CD4-positive, alpha-beta memory T cell (primary cell): ENCODE measurements at regions not wholly inside any gene's neighbourhood (a gene's known extent, or its start where the extent isn't known, plus 50 kb on each side); places are given as distances from the start of the nearest gene placed in this dataset.

Source experiments
- CTCF ChIA-PET: fragments of 350-600 bp; sonication (Branson Sonifier 250); formaldehyde crosslinking; loops from one replicate; lab custom pipeline; 2021; ENCODE audit warnings: inconsistent platforms; ENCODE audit not compliant: partially characterized antibody; lab: Charles Lee
- POLR2A ChIA-PET: fragments of 350-600 bp; sonication (Branson Sonifier 250); formaldehyde crosslinking; loops from one replicate; lab custom pipeline; 2021; ENCODE audit not compliant: partially characterized antibody; lab: Charles Lee
- DNase-seq, 5 donors: peaks; one replicate each; pipeline versions ENCODE4 v3.0.0 to v3.0.0-alpha.2; 2020 to 2022; ENCODE audit warnings: mixed read lengths in 1 of 5
- H3K27ac ChIP-seq: one replicate; pipeline ENCODE4 v1.7.0; 2013; ENCODE audit warnings: low read depth, low read length
- H3K27me3 ChIP-seq: 2 replicates; pipeline ENCODE4 v1.7.0; 2013; ENCODE audit warnings: mild to moderate bottlenecking, low read length, moderate library complexity; ENCODE audit not compliant: insufficient read depth
- H3K36me3 ChIP-seq: 2 replicates; pipeline ENCODE4 v1.7.0; 2013; ENCODE audit warnings: mild to moderate bottlenecking, low read length, moderate library complexity; ENCODE audit not compliant: insufficient read depth
- H3K4me1 ChIP-seq: 2 replicates; pipeline ENCODE4 v1.7.0; 2013; ENCODE audit warnings: mild to moderate bottlenecking, low read length, moderate library complexity; ENCODE audit not compliant: insufficient read depth
- H3K4me3 ChIP-seq, 2 donors: one replicate each; pipeline ENCODE4 v1.7.0; 2013; ENCODE audit warnings: low read length in 2 of 2, mild to moderate bottlenecking in 1 of 2
- H3K9me3 ChIP-seq, 2 donors: one replicate each; pipeline ENCODE4 v1.7.0; 2013; ENCODE audit warnings: low read length in 2 of 2, control low read depth in 1 of 2; ENCODE audit not compliant: control insufficient read depth in 1 of 2
- H3K27ac Mint-ChIP-seq, 7 donors: one replicate each; pipeline ENCODE4 v1.8.0; 2020 to 2021; ENCODE audit warnings: mixed read lengths in 7 of 7, mild to moderate bottlenecking in 6 of 7, inconsistent platforms in 3 of 7, moderate library complexity in 3 of 7
- H3K27me3 Mint-ChIP-seq, 2 donors: one replicate each; pipeline ENCODE4 v1.8.0; 2020 to 2021; ENCODE audit warnings: mixed read lengths in 2 of 2
- H3K36me3 Mint-ChIP-seq, 2 donors: one replicate each; pipeline ENCODE4 v1.8.0; 2020 to 2021; ENCODE audit warnings: mixed read lengths in 2 of 2, inconsistent platforms in 1 of 2, mild to moderate bottlenecking in 1 of 2
- H3K4me1 Mint-ChIP-seq, 4 donors: one replicate each; pipeline ENCODE4 v1.8.0; 2020 to 2021; ENCODE audit warnings: mixed read lengths in 4 of 4, mild to moderate bottlenecking in 1 of 4
- H3K4me3 Mint-ChIP-seq, 8 donors: one replicate each; pipeline ENCODE4 v1.8.0; 2020 to 2021; ENCODE audit warnings: mixed read lengths in 8 of 8, mild to moderate bottlenecking in 7 of 8, moderate library complexity in 6 of 8, inconsistent platforms in 3 of 8
- H3K9me3 Mint-ChIP-seq, 8 donors: one replicate each; pipeline ENCODE4 v1.8.0; 2020 to 2021; ENCODE audit warnings: mixed read lengths in 8 of 8, mild to moderate bottlenecking in 5 of 8, inconsistent platforms in 3 of 8, moderate library complexity in 1 of 8
- intact Hi-C: fragments of 100-400 bp; cut with micrococcal nuclease; formaldehyde crosslinking; loops from one replicate; pipeline ENCODE4 v1.15.1; 2023

DNA sequence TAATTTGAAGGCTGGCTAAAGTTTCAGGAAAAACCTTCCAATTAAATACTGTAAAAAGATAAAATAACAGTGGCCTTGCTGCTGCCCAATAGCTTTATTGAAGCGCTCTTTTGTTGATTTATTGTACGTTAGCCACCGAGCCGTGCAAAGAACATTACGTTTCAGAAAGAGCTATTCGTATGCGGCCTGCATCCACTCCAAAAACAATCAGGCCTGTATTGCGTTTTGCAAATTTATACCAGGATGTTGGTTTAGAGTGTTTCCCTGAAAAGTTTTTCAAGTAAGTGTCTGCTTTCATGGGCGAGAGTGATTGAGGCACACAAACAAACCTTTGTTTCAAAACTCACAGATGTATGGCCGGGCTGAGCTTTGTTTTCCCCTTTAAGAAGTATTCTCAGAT is 257.2 kb upstream of the SALL3 start:
- Histone ChIP-seq H3K36me3 (no peaks in the 10 kb centered on the region), H3K4me3 (no peak overlapping the region), H3K4me1 (no peaks in the 10 kb centered on the region), H3K27me3 (no peaks in the 10 kb centered on the region), H3K9me3 (no peaks in the 10 kb centered on the region), H3K27ac (no peak overlapping the region)
- Mint-ChIP-seq H3K4me1 (no peaks in the 10 kb centered on the region), H3K27ac (no peak overlapping the region), H3K27me3 (peaks cover 3 to 6% of the 10 kb centered on the region in 2 donors), H3K36me3 (no peaks in the 10 kb centered on the region), H3K9me3 (peaks cover 0 to 2% (median 0%) of the 10 kb centered on the region in 8 donors), H3K4me3 (no peak overlapping the region)
- ChIA-PET POLR2A (no interaction called here), CTCF (no interaction called here)
- no peak for DNase-seq
- intact Hi-C loops = no loop called here

DNA sequence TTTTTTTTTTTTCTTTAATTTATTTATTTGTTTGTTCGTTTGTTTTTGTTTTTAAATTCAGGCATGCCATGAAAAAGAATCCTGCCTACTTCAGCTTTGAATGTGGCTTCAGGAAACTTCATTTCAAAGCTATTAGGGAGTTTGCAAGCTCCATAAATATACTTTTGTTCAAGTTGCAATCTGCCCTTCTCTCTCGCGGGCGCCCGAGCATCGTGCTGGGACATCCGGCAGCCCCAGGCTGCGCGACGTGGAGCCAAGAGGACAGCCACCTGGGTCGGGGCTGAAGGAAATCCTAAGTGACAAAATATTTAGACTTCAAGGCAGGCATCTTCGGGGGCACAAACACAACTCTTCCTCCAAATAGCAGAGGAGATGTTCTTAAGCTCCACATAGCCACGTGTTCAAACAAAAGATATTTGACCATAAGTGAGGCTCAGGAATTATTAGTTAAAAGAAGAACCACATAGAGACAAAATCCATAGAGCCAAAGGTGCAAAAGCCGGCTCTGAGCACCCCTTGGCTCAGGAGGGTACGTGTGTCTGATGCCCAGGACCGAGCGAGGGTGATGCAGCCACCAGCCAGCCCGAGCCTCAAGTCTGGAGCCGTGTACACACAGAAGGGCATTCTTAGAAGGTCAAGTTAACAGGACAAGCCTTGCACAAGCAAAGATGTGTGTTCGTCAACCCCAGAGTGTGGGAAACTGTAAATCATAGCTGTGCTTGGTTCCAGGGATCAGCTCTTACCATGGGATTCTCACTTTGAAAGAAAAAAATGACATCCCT is 256.5 kb upstream of the SALL3 start:
- intact Hi-C loops = no loop called here
- ChIA-PET CTCF (interaction anchor here (1.0 kb wide), 1 partner anchor 9 kb away, joined by 3 read pairs; no protein-coding TSS in a partner anchor), POLR2A (no interaction called here)

DNA sequence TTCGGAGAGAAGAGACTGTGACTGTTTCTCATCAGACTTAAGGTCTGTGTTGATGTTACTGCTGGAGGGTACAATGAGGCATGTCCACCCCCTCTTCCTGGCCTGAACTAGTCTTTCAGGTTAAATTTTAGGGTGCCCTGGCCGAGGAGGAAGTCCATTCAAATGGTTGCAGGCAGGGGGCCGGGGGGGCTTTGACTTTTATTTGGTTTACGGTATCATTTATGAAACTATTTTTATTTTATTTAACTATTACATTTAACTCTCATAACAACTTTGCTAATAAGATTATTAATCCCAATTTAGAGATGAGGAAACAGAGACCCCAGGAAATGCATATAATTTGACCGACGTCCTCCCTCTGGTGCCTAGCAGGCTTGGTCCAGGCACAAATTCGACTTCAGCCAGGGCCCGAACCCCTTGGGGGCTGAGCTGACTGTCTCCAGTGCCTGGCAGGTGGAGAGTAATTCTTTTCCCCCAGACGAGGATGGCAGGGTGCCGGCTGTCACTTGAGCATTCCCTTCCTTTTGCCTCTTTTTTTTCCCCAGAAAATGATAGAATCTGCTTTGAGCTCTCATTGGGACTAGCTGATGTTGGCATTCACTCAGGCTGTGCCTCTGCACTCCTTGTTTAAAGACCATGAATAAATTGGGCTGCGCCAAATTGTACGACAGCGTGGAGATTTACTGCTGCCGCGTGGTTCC is 255.3 kb upstream of the SALL3 start:
- no peak overlapping the region for H3K27ac Mint-ChIP-seq
- Histone ChIP-seq H3K4me1 (no peaks in the 10 kb centered on the region), H3K36me3 (no peaks in the 10 kb centered on the region), H3K9me3 (no peaks in the 10 kb centered on the region), H3K27ac (no peak overlapping the region), H3K27me3 (no peaks in the 10 kb centered on the region), H3K4me3 (no peak overlapping the region)
- no peaks in the 10 kb centered on the region for H3K4me1 Mint-ChIP-seq
- no peaks in the 10 kb centered on the region for H3K9me3 Mint-ChIP-seq
- intact Hi-C loops = no loop called here
- DNase-seq = no peak
- no peak overlapping the region for H3K4me3 Mint-ChIP-seq
- ChIA-PET POLR2A (no interaction called here), CTCF (no interaction called here)
- H3K27me3 Mint-ChIP-seq = peaks cover 3 to 6% of the 10 kb centered on the region in 2 donors
- H3K36me3 Mint-ChIP-seq = no peaks in the 10 kb centered on the region

More for the DNA sequence above, 256.5 kb upstream of the SALL3 start:
- Histone ChIP-seq H3K4me1 (no peaks in the 10 kb centered on the region), H3K27me3 (no peaks in the 10 kb centered on the region), H3K36me3 (no peaks in the 10 kb centered on the region), H3K4me3 (no peak overlapping the region), H3K9me3 (no peaks in the 10 kb centered on the region), H3K27ac (no peak overlapping the region)
- Mint-ChIP-seq H3K27me3 (peaks cover 3 to 6% of the 10 kb centered on the region in 2 donors), H3K4me1 (no peaks in the 10 kb centered on the region), H3K36me3 (no peaks in the 10 kb centered on the region), H3K9me3 (peaks cover 0 to 2% (median 0%) of the 10 kb centered on the region in 8 donors), H3K27ac (no peak overlapping the region), H3K4me3 (no peak overlapping the region)
- DNase-seq = no peak

DNA sequence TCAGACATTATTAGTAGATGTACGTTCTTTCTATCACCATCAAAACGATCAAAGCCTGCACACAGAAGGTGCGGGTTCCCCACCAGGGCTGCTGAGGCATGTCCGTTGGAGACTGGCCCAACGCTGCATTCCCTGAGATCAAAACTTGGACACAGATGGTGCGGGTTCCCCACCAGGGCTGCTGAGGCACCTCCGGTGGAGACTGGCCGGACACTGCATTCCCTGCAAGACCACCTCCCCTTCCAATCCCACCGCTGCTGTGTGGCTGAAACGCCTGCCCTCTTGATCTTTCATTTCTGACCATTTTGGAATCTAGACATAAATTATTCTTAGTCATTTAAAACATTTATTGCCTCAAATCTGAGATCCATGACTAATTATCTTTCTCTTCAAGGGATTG is 254.2 kb upstream of the SALL3 start:
- Mint-ChIP-seq H3K36me3 (no peaks in the 10 kb centered on the region), H3K4me1 (no peaks in the 10 kb centered on the region), H3K27ac (no peak overlapping the region), H3K27me3 (peaks cover 0 to 6% of the 10 kb centered on the region in 2 donors), H3K4me3 (no peak overlapping the region), H3K9me3 (no peaks in the 10 kb centered on the region)
- Histone ChIP-seq H3K4me1 (no peaks in the 10 kb centered on the region), H3K9me3 (no peaks in the 10 kb centered on the region), H3K27ac (no peak overlapping the region), H3K27me3 (no peaks in the 10 kb centered on the region), H3K4me3 (no peak overlapping the region), H3K36me3 (no peaks in the 10 kb centered on the region)
- CTCF ChIA-PET = no interaction called here
- intact Hi-C loops = no loop called here
- no peak for DNase-seq
- POLR2A ChIA-PET = no interaction called here

DNA sequence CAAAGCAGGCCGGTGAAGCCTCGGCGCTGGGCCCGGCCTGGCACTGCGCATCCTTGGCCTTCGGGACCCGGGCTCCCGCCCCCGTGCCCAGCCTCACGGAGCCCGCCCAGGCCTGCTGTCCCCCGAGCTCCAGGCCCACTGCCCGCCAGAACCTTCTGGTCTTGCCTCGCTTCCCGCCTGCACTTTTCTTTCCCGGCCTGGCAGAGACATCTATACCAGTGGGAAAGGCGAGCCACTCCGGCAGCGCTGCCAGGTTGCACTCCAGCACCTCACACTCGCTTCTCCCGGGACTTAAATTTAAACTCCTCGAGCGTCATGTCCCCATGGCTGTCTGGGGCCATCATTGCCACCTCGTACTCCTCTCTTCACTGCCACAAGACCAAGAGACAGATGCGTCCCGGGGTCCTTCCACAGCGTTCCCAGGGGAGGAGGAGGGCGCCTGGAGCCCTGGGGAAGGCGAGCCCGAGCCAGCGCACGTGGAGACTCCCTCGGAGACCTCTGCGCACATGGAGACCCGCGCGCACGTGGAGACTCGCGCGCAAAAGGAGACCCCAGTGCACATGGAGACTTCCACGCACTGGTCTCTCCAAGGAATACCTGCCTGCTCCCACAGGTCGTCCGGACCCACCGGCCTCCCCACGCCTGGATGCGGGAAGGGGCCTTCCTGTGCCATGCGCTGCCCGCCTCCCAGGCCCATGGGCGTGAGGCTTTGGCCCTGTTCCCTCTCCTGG is 253.1 kb upstream of the SALL3 start:
- no peak for DNase-seq
- no peaks in the 10 kb centered on the region for H3K9me3 Mint-ChIP-seq
- Histone ChIP-seq H3K27me3 (no peaks in the 10 kb centered on the region), H3K27ac (no peak overlapping the region), H3K4me3 (no peak overlapping the region), H3K36me3 (no peaks in the 10 kb centered on the region), H3K9me3 (no peaks in the 10 kb centered on the region), H3K4me1 (no peaks in the 10 kb centered on the region)
- peaks cover 0 to 5% of the 10 kb centered on the region in 2 donors for H3K27me3 Mint-ChIP-seq
- no peak overlapping the region for H3K4me3 Mint-ChIP-seq
- ChIA-PET POLR2A (no interaction called here), CTCF (no interaction called here)
- H3K4me1 Mint-ChIP-seq = no peaks in the 10 kb centered on the region
- intact Hi-C loops = no loop called here
- H3K27ac Mint-ChIP-seq = no peak overlapping the region
- H3K36me3 Mint-ChIP-seq = no peaks in the 10 kb centered on the region

DNA sequence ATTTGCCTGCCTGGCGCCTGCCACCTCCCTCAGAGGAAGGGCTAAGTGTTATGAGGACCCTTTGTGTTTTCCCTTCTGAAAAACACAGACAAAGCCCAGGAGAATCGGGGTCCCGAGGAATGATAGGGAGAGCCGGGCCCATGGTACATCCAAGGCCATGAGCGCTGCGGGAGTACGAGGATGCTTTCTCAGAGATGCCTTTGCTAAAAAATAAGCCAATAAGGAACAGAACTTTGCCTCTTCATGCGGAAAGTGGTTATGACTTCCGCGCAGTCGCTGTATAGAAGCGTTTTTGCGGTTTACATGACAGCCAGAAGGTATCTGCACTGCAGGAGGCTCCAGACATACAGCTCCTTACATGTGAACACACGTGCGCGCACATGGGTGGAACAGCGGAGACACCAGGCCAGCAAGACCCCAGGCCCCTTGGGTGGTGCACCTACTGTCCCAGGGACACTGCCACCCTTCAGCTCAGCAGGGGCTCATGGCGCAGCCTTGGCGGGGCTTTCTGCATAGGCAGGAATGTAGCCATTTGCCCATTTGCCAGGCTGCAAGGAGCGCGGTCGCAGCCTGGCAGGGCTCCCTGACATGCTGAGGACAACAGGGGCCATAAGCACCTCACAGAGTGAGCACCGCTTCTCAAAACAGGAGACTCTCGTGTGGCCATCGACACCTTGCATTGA is 252.4 kb upstream of the SALL3 start:
- no peak overlapping the region for H3K27ac Mint-ChIP-seq
- no peak for DNase-seq
- no peaks in the 10 kb centered on the region for H3K4me1 ChIP-seq
- no peaks in the 10 kb centered on the region for H3K36me3 ChIP-seq
- H3K9me3 ChIP-seq = no peaks in the 10 kb centered on the region
- H3K27me3 Mint-ChIP-seq = no peaks in the 10 kb centered on the region
- no peaks in the 10 kb centered on the region for H3K4me1 Mint-ChIP-seq
- H3K9me3 Mint-ChIP-seq = no peaks in the 10 kb centered on the region
- POLR2A ChIA-PET = no interaction called here
- no peaks in the 10 kb centered on the region for H3K36me3 Mint-ChIP-seq
- intact Hi-C loops = no loop called here
- no peak overlapping the region for H3K4me3 Mint-ChIP-seq
- CTCF ChIA-PET = no interaction called here
- H3K27me3 ChIP-seq = no peaks in the 10 kb centered on the region
- no peak overlapping the region for H3K4me3 ChIP-seq
- no peak overlapping the region for H3K27ac ChIP-seq
